ENCODE measurements at regions not wholly inside any gene's neighbourhood (a gene's known extent, or its start where the extent isn't known, plus 50 kb on each side); places are given as distances from the start of the nearest gene placed in this dataset.
"Not testable (repeated sequence)": the region's sequence is repeated elsewhere in the genome, so short reads cannot be mapped to it uniquely, and the experiment has no call there.

- DNase-seq (ENCODE audit: low read depth), result no peak
- no peak for TF ChIP-seq CTCF (conservative IDR thresholded peaks at IDR 0.05; ENCODE audit: low read depth, low read length)
- no peak overlapping the region for H3K4me3 ChIP-seq (ENCODE audit: low read depth, low read length)
These were observed 107.9 kb upstream of the OR4E1 start for GRCh38 chr14:21781543-21781942.

GRCh38 chr14:21780429-21781084 is 106.9 kb upstream of the OR4E1 start:
- no peak overlapping the region for H3K4me3 ChIP-seq (ENCODE audit: low read depth, low read length)
- no peak for DNase-seq (ENCODE audit: low read depth)
- TF ChIP-seq CTCF (conservative IDR thresholded peaks at IDR 0.05; ENCODE audit: low read depth, low read length), result no peak

- TF ChIP-seq CTCF (conservative IDR thresholded peaks at IDR 0.05; ENCODE audit: low read depth, low read length), result no peak
These were observed 98.1 kb upstream of the OR4E1 start for GRCh38 chr14:21771671-21772070.

GRCh38 chr14:21768875-21769257 is 95.2 kb upstream of the OR4E1 start:
- DNase-seq (ENCODE audit: low read depth), result no peak
- TF ChIP-seq CTCF (conservative IDR thresholded peaks at IDR 0.05; ENCODE audit: low read depth, low read length), result no peak
- no peak overlapping the region for H3K4me3 ChIP-seq (ENCODE audit: low read depth, low read length)

More at GRCh38 chr14:21771671-21772070, 98.1 kb upstream of the OR4E1 start:
- DNase-seq (ENCODE audit: low read depth), result no peak
- H3K4me3 ChIP-seq (ENCODE audit: low read depth, low read length), result no peak overlapping the region

GRCh38 chr14:21768116-21768874 is 94.7 kb upstream of the OR4E1 start:
- peak; percentile 49 for TF ChIP-seq CTCF (conservative IDR thresholded peaks at IDR 0.05; ENCODE audit: low read depth, low read length)
- peak; percentile 34 for DNase-seq (ENCODE audit: low read depth)
- H3K4me3 ChIP-seq (ENCODE audit: low read depth, low read length), result no peak overlapping the region

GRCh38 chr14:21760360-21760759 is 86.7 kb upstream of the OR4E1 start:
- H3K4me3 ChIP-seq (ENCODE audit: low read depth, low read length); DNase-seq (ENCODE audit: low read depth): not testable (repeated sequence)

- no peak for DNase-seq (ENCODE audit: low read depth)
- H3K4me3 ChIP-seq (ENCODE audit: low read depth, low read length), result no peak overlapping the region
These were observed 75.8 kb upstream of the OR4E1 start for GRCh38 chr14:21749306-21749868.

More at GRCh38 chr14:21749306-21749868, 75.8 kb upstream of the OR4E1 start:
- TF ChIP-seq CTCF (conservative IDR thresholded peaks at IDR 0.05; ENCODE audit: low read depth, low read length), result no peak

All from choroid plexus epithelial cell (primary cell).